B cell (primary cell): ENCODE measurements at regions not wholly inside any gene's neighbourhood (a gene's known extent, or its start where the extent isn't known, plus 50 kb on each side); places are given as distances from the start of the nearest gene placed in this dataset.

Experiments
- ATAC-seq: fragments of 200-7000 bp; cut with Tn5 transposase; one replicate; pipeline ENCODE4 v1.10.0; 2021; ENCODE audit warnings: low read depth, mild to moderate bottlenecking, moderate number of reproducible peaks, moderate library complexity
- CTCF ChIA-PET: fragments of 350-600 bp; sonication (Branson Sonifier 250); formaldehyde crosslinking; loops from one replicate; lab custom pipeline; 2021; ENCODE audit warnings: antibody characterized with exemption, inconsistent platforms; lab: Charles Lee
- POLR2A ChIA-PET: fragments of 350-600 bp; sonication (Branson Sonifier 250); formaldehyde crosslinking; loops from one replicate; lab custom pipeline; 2021; ENCODE audit warnings: antibody characterized with exemption; lab: Charles Lee
- DNase-seq: peaks from one replicate; pipeline ENCODE4 v3.0.0; 2013
- H2AFZ ChIP-seq: 2 replicates; pipeline ENCODE4 v1.6.1; 2012; ENCODE audit warnings: mild to moderate bottlenecking, low read depth, low read length; ENCODE audit not compliant: insufficient read depth, poor library complexity, severe bottlenecking
- H3K27ac ChIP-seq, 2 donors: 1 replicate in 1 of 2; 2 replicates in 1 of 2; pipeline ENCODE4 v1.5.1; 2012 to 2013; ENCODE audit warnings: low read length in 2 of 2, mild to moderate bottlenecking in 2 of 2, moderate library complexity in 1 of 2
- H3K27me3 ChIP-seq, 4 experiments: fragments of 200-600 bp in 1 of 4; sonication (generic) in 1 of 4; replicated peaks in 1 of 4; 1 replicate in 2 of 4; 2 replicates in 2 of 4; pipeline versions ENCODE4 v1.6.1 to v1.7.0; 2013 to 2016; ENCODE audit warnings: low read length in 3 of 4, mild to moderate bottlenecking in 2 of 4, mixed read lengths in 1 of 4, moderate library complexity in 1 of 4; ENCODE audit not compliant: insufficient read depth in 4 of 4, control insufficient read depth in 3 of 4; ENCODE audit errors: control extremely low read depth in 1 of 4
- H3K36me3 ChIP-seq, 2 experiments: replicated peaks in 1 of 2; 1 replicate in 1 of 2; 2 replicates in 1 of 2; pipeline versions ENCODE4 v1.6.1 to v1.7.1; 2013; ENCODE audit warnings: low read length in 1 of 2; ENCODE audit not compliant: insufficient read depth in 2 of 2, control insufficient read depth in 1 of 2; ENCODE audit errors: control extremely low read depth in 1 of 2, extremely low read depth in 1 of 2
- H3K4me1 ChIP-seq, 2 donors: fragments of 200-600 bp in 1 of 2; sonication (generic) in 1 of 2; 1 replicate in 1 of 2; 2 replicates in 1 of 2; pipeline versions ENCODE4 v1.5.1 to v1.6.1; 2013 to 2017; ENCODE audit warnings: low read length in 2 of 2; ENCODE audit not compliant: control insufficient read depth in 2 of 2, insufficient read depth in 2 of 2
- H3K4me2 ChIP-seq: replicated peaks from 2 replicates; pipeline ENCODE3; 2012; ENCODE audit warnings: mild to moderate bottlenecking, low read depth, low read length; ENCODE audit not compliant: poor library complexity, severe bottlenecking
- H3K4me3 ChIP-seq, 5 experiments: fragments of 200-600 bp in 1 of 5; sonication (generic) in 1 of 5; 1 replicate in 3 of 5; 2 replicates in 2 of 5; pipeline versions ENCODE4 v1.5.1 to v1.7.0; 2011 to 2016; ENCODE audit warnings: low read length in 4 of 5, mild to moderate bottlenecking in 4 of 5, low read depth in 2 of 5, control low read depth in 1 of 5, moderate library complexity in 1 of 5; ENCODE audit not compliant: insufficient read depth in 1 of 5; ENCODE audit errors: control extremely low read depth in 1 of 5, extremely low read depth in 1 of 5
- H3K79me2 ChIP-seq: fragments of 200-600 bp; sonication (generic); one replicate; pipeline ENCODE4 v1.6.0; 2016; ENCODE audit warnings: low read length; ENCODE audit not compliant: control insufficient read depth, insufficient read depth
- H3K9ac ChIP-seq: fragments of 200-600 bp; sonication (generic); 2 replicates; pipeline ENCODE4 v1.6.1; 2017; ENCODE audit warnings: mild to moderate bottlenecking, low read length, moderate library complexity
- H3K9me3 ChIP-seq, 3 donors: one replicate each; pipeline versions ENCODE4 v1.6.1 to v1.7.1; 2013; ENCODE audit warnings: low read length in 2 of 3; ENCODE audit not compliant: control insufficient read depth in 2 of 3, insufficient read depth in 1 of 3; ENCODE audit errors: control extremely low read depth in 1 of 3
- H4K20me1 ChIP-seq: 2 replicates; pipeline ENCODE4 v1.6.0; 2012; ENCODE audit warnings: mild to moderate bottlenecking, low read length; ENCODE audit not compliant: insufficient read depth, control insufficient read depth, poor library complexity, severe bottlenecking
- H3K27ac Mint-ChIP-seq: one replicate; pipeline ENCODE4 v1.8.0; 2021; ENCODE audit warnings: mixed read lengths
- H3K27me3 Mint-ChIP-seq: one replicate; pipeline ENCODE4 v1.8.0; 2021; ENCODE audit warnings: mixed read lengths
- H3K4me1 Mint-ChIP-seq: one replicate; pipeline ENCODE4 v1.8.0; 2021; ENCODE audit warnings: mixed read lengths
- H3K4me3 Mint-ChIP-seq: one replicate; pipeline ENCODE4 v1.8.0; 2021; ENCODE audit warnings: mixed read lengths
- H3K9me3 Mint-ChIP-seq: one replicate; pipeline ENCODE4 v1.8.0; 2022; ENCODE audit warnings: mixed read lengths; ENCODE audit not compliant: insufficient read depth
- CTCF ChIP-seq: fragments of 200-600 bp; IDR thresholded peaks from one replicate; pipeline ENCODE4 v1.8.0; 2022; ENCODE audit warnings: antibody characterized with exemption, mild to moderate bottlenecking
- EZH2 ChIP-seq: IDR thresholded peaks from 2 replicates; pipeline ENCODE4 v1.6.1; 2012; ENCODE audit warnings: borderline replicate concordance, low read depth, mild to moderate bottlenecking, moderate library complexity, low read length; ENCODE audit not compliant: insufficient read depth, poor library complexity, severe bottlenecking
- WGBS: methylation state at CpG from one replicate; pipeline ENCODE4 v1.1.5; 2013; ENCODE audit warnings: missing lambda C conversion rate; ENCODE audit not compliant: insufficient coverage; 5-methylcytosine and 5-hydroxymethylcytosine counted together
- intact Hi-C: fragments of 100-400 bp; cut with micrococcal nuclease; formaldehyde crosslinking; loops from one replicate; pipeline ENCODE4 v1.10.0; 2022

- H3K27me3 Mint-ChIP-seq = no peaks in the 10 kb centered on the region
- POLR2A ChIA-PET = no interaction called here
- no peak overlapping the region for H3K27ac Mint-ChIP-seq
- no peak overlapping the region for H3K9ac ChIP-seq
- TF ChIP-seq CTCF (no peak), EZH2 (no peak)
- no peaks in the 10 kb centered on the region for H4K20me1 ChIP-seq
- ATAC-seq (no peak), DNase-seq (no peak)
- H3K4me2 ChIP-seq = no peak overlapping the region
- WGBS = 100% methylated on average over 5 of the region's 5 CpGs
- no peak overlapping the region for H3K27ac ChIP-seq
- H3K36me3 ChIP-seq = no peaks in the 10 kb centered on the region
- H3K79me2 ChIP-seq = no peaks in the 10 kb centered on the region
- H3K9me3 Mint-ChIP-seq = no peaks in the 10 kb centered on the region
- intact Hi-C loops = no loop called here
- no peaks in the 10 kb centered on the region for H3K9me3 ChIP-seq
- no peak overlapping the region for H3K4me3 Mint-ChIP-seq
- H3K4me1 ChIP-seq = no peaks in the 10 kb centered on the region
- CTCF ChIA-PET = no interaction called here
- H3K27me3 ChIP-seq = no peaks in the 10 kb centered on the region
- H2AFZ ChIP-seq = no peak overlapping the region
- no peaks in the 10 kb centered on the region for H3K4me1 Mint-ChIP-seq
- H3K4me3 ChIP-seq = no peak overlapping the region
Observed at GRCh38 chr1:87674791-87675190, 346.1 kb downstream of the LMO4 start.

- no peaks in the 10 kb centered on the region for H3K9me3 Mint-ChIP-seq
- POLR2A ChIA-PET = no interaction called here
Observed at GRCh38 chr1:87678266-87678665, 349.6 kb downstream of the LMO4 start.

More at GRCh38 chr1:87678266-87678665, 349.6 kb downstream of the LMO4 start:
- no peaks in the 10 kb centered on the region for H4K20me1 ChIP-seq
- H3K4me1 Mint-ChIP-seq = peaks cover 2% of the 10 kb centered on the region
- H3K27me3 ChIP-seq = no peaks in the 10 kb centered on the region
- no peak overlapping the region for H2AFZ ChIP-seq
- no peaks in the 10 kb centered on the region for H3K36me3 ChIP-seq
- intact Hi-C loops = no loop called here
- no peak overlapping the region for H3K4me2 ChIP-seq
- H3K9ac ChIP-seq = no peak overlapping the region
- H3K27ac ChIP-seq = no peak overlapping the region
- H3K4me1 ChIP-seq = no peaks in the 10 kb centered on the region
- no CpG with 5 or more reads among the region's 1 CpG for WGBS
- CTCF ChIA-PET = no interaction called here
- DNase-seq (no peak), ATAC-seq (no peak)
- TF ChIP-seq CTCF (no peak), EZH2 (no peak)
- H3K4me3 ChIP-seq = no peak overlapping the region
- no peaks in the 10 kb centered on the region for H3K9me3 ChIP-seq
- H3K27ac Mint-ChIP-seq = no peak overlapping the region
- H3K79me2 ChIP-seq = no peaks in the 10 kb centered on the region
- H3K4me3 Mint-ChIP-seq = no peak overlapping the region
- no peaks in the 10 kb centered on the region for H3K27me3 Mint-ChIP-seq
